Left ventricle myocardium inferior (tissue), 1 donor: ENCODE measurements at regions not wholly inside any gene's neighbourhood (a gene's known extent, or its start where the extent isn't known, plus 50 kb on each side); places are given as distances from the start of the nearest gene placed in this dataset.

Experiments
- DNase-seq: peaks from one replicate; pipeline ENCODE4 v3.0.0-alpha.2; 2020
- H3K27ac ChIP-seq: fragments of 200-600 bp; replicated peaks from 2 replicates; pipeline ENCODE4 v1.8.0; 2021
- H3K27me3 ChIP-seq: fragments of 200-600 bp; 2 replicates; pipeline ENCODE4 v1.8.0; 2021; ENCODE audit warnings: low read depth
- H3K36me3 ChIP-seq: fragments of 200-600 bp; 2 replicates; pipeline ENCODE4 v1.8.0; 2021
- H3K4me1 ChIP-seq: fragments of 200-600 bp; 2 replicates; pipeline ENCODE4 v1.8.0; 2021
- H3K4me3 ChIP-seq: fragments of 200-600 bp; 2 replicates; pipeline ENCODE4 v1.8.0; 2021; ENCODE audit warnings: mild to moderate bottlenecking, moderate library complexity
- H3K9me3 ChIP-seq: fragments of 200-600 bp; replicated peaks from 2 replicates; pipeline ENCODE4 v1.8.0; 2021
- intact Hi-C: fragments of 100-400 bp; cut with micrococcal nuclease; formaldehyde crosslinking; loops from one replicate; pipeline ENCODE4 v1.11.0; 2022
- TF ChIP-seq, protein P1 (sequence below): fragments of 200-600 bp; IDR thresholded peaks from 2 replicates; pipeline ENCODE4 v1.8.0; 2021; ENCODE audit warnings: antibody characterized with exemption, mild to moderate bottlenecking, borderline replicate concordance
- donor health status: DM: no; HTN: yes; CAD: no; lungs with severe emphysema.

DNA sequence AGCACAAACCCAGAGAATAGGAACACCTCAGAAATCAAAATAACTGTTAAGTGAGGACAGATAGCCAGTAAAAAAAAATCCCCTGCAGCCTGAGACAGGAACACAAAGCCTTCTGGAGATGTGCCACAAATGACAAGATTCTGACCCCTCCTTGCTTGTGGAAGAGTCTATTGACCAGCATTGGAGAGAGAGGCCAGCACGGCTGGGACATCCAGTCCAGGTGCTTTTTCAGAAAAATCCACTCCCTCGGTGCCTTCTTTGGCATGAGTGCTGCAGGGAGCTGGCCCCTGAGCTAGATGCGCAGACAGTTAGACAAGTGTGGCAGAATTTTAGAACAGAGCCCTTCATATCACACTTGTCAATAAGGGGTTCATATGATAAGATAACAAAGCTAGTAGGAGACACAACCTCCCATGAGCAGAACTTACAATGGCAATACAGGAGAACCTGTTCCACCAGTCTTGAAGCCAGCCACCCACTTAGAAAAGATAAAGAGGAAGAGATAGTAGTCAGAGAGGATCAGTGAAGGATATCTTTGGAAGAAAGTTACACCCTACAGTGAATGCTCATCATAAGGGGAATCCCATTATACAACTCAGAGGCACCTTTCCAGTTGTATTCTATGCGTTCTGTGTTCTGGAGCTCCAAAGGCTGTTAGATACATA is 298.4 kb downstream of the TLE1 start:
- intact Hi-C loops: no loop called here
- H3K27ac ChIP-seq: no peak overlapping the region
- DNase-seq: no peak
- peaks cover 13% of the 10 kb centered on the region for H3K27me3 ChIP-seq
- H3K4me3 ChIP-seq: no peak overlapping the region
- TF ChIP-seq, protein P1, sequence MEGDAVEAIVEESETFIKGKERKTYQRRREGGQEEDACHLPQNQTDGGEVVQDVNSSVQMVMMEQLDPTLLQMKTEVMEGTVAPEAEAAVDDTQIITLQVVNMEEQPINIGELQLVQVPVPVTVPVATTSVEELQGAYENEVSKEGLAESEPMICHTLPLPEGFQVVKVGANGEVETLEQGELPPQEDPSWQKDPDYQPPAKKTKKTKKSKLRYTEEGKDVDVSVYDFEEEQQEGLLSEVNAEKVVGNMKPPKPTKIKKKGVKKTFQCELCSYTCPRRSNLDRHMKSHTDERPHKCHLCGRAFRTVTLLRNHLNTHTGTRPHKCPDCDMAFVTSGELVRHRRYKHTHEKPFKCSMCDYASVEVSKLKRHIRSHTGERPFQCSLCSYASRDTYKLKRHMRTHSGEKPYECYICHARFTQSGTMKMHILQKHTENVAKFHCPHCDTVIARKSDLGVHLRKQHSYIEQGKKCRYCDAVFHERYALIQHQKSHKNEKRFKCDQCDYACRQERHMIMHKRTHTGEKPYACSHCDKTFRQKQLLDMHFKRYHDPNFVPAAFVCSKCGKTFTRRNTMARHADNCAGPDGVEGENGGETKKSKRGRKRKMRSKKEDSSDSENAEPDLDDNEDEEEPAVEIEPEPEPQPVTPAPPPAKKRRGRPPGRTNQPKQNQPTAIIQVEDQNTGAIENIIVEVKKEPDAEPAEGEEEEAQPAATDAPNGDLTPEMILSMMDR: no peak
- H3K36me3 ChIP-seq: no peaks in the 10 kb centered on the region
- H3K4me1 ChIP-seq: peaks cover 24% of the 10 kb centered on the region
- H3K9me3 ChIP-seq: no peaks in the 10 kb centered on the region

DNA sequence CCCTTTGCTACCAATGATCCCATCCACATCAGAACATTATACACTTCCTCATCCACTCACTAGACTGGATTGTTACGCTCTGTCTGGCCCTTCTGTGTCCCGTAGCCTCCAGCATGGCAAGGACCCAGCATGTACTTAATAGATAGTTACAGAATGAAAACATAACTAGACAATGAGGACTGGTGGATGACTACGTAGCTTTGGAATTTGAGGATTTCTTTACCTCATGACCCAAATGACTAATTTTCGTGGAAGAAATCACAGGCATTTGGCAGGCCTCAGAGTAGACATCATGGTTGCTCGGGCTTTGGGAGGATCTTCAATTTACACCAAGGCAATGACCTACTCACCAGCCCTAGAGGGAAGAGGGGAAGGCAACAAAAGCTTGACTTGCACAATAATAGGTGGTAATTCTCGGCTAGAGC is 299.8 kb downstream of the TLE1 start:
- Histone ChIP-seq H3K4me1 (peaks cover 20% of the 10 kb centered on the region), H3K9me3 (no peaks in the 10 kb centered on the region), H3K27me3 (peaks cover 13% of the 10 kb centered on the region), H3K4me3 (no peak overlapping the region), H3K36me3 (no peaks in the 10 kb centered on the region), H3K27ac (no peak overlapping the region)
- intact Hi-C loops: no loop called here
- TF ChIP-seq, protein P1: no peak
- DNase-seq: no peak

DNA sequence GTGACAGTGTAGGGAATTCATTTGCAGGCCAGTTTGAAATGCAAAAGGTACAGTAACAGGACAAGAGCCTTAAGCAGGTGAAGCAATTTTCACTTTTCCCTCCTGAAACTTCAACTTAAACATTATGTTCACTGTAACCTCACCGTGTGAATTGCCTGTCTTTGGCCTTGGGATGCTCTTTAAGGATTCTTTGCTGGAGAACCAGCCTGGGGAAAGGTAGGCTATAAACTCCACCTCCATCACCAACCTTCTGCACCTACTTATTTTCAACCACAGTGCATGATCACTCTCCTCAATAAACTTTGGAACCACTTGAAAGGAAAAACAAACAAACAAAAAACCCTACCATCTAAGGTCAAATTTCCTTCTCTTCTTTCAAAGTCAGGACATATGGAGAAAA is 300.5 kb downstream of the TLE1 start:
- Histone ChIP-seq H3K27ac (no peak overlapping the region), H3K36me3 (no peaks in the 10 kb centered on the region), H3K4me3 (no peak overlapping the region), H3K9me3 (no peaks in the 10 kb centered on the region), H3K27me3 (peaks cover 13% of the 10 kb centered on the region), H3K4me1 (peaks cover 16% of the 10 kb centered on the region)
- intact Hi-C loops: no loop called here
- no peak for DNase-seq
- TF ChIP-seq, protein P1: no peak

DNA sequence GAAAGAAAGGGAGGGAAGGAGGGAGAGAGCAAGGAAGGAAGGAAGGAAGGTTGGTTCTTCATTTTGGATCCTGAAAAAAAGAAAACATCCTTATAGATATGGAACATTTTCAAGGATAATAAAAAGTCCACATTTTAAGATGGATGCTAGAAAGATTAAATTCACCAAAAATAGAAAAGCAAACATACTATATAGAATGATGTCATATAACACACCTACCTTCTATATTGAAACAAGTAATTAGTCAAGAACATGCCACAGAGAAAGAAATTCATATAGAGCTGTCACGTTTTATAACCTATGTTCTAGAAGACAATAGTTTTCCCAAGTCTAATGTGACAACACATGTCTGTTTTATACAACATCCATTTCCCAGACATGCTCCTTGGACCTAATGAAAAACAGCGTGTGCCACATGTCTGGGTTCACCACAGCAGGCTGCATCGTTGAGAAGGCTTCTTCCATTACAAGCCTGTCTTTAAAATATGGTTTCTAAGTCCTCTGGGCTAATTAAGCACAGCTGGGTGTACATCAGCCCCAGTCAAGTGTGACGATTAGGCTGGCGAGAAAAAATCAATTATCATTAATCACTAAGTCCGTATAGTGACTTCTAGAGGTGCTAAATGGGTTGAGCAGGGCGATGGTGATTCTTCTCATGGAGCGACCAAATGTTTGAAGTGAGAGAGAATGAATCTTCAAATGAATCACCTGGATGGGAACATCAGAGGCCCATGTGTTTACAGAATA is 301.8 kb downstream of the TLE1 start:
- Histone ChIP-seq H3K27me3 (peaks cover 13% of the 10 kb centered on the region), H3K4me1 (peaks cover 12% of the 10 kb centered on the region), H3K4me3 (no peak overlapping the region), H3K27ac (no peak overlapping the region), H3K36me3 (no peaks in the 10 kb centered on the region), H3K9me3 (no peaks in the 10 kb centered on the region)
- intact Hi-C loops: no loop called here
- TF ChIP-seq, protein P1: no peak
- no peak for DNase-seq

DNA sequence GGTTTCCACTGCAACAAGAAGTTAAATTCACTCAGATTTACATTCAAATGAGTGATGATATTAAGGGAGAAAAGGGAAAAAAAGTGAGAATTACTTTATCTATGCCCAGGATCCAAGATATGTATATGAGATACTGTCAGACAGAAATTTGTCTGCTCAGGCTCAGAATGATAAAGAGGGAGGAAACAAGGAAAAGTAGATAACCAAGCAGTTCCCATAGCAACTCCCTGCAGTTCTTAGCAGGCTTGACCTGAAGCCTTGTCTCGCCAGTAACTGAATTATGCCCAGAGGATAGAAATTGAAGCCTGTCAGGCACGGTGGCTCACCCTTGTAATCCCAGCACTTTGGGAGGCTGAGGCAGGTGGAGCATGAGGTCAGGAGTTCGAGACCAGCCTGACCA is 304.4 kb downstream of the TLE1 start:
- TF ChIP-seq, protein P1: no peak
- H3K36me3 ChIP-seq: no peaks in the 10 kb centered on the region
- intact Hi-C loops: no loop called here

More for the DNA sequence above, 304.4 kb downstream of the TLE1 start:
- no peak for DNase-seq
- Histone ChIP-seq H3K9me3 (no peaks in the 10 kb centered on the region), H3K4me1 (peaks cover 7% of the 10 kb centered on the region), H3K4me3 (no peak overlapping the region), H3K27ac (no peak overlapping the region), H3K27me3 (no peaks in the 10 kb centered on the region)
